IMR-90 (cell line): ENCODE measurements at regions not wholly inside any gene's neighbourhood (a gene's known extent, or its start where the extent isn't known, plus 50 kb on each side); places are given as distances from the start of the nearest gene placed in this dataset.

Experiments
- ATAC-seq: fragments of 200-7000 bp; cut with Tn5 transposase; 2 replicates; pipeline ENCODE4 v1.9.1; 2020; ENCODE audit warnings: low read depth, mild to moderate bottlenecking, moderate library complexity
- BruUV-seq: library from RNA; stranded (reverse); fragments of 400-500 nt; replicated peaks from 2 replicates; lab custom pipeline; 2021; lab: Mats Ljungman, UMichigan
- CTCF ChIA-PET: fragments of 300-600 bp; formaldehyde crosslinking; extraction: SDS; loops from one replicate; lab custom pipeline; 2021; ENCODE audit warnings: antibody characterized with exemption; lab: Yijun Ruan, JAX
- POLR2A ChIA-PET: fragments of 300-600 bp; sonication (Branson Sonifier 250); formaldehyde crosslinking; loops from one replicate; lab custom pipeline; 2022; ENCODE audit warnings: antibody characterized with exemption; ENCODE audit not compliant: unreplicated experiment; lab: Charles Lee
- DNase-seq: peaks from one replicate; pipeline ENCODE4 v3.0.0; 2013
- H2AFZ ChIP-seq: replicated peaks from 2 replicates; pipeline ENCODE3; 2013; ENCODE audit warnings: low read length, mild to moderate bottlenecking; ENCODE audit not compliant: poor library complexity
- H2AK5ac ChIP-seq: 2 replicates; pipeline ENCODE4 v1.6.1; 2013; ENCODE audit warnings: low read depth, low read length, inconsistent platforms
- H2AK9ac ChIP-seq: replicated peaks from 2 replicates; pipeline ENCODE3; 2013; ENCODE audit warnings: mild to moderate bottlenecking, low read depth, low read length, moderate library complexity; ENCODE audit not compliant: poor library complexity
- H2BK120ac ChIP-seq: 2 replicates; pipeline ENCODE4 v1.6.1; 2013; ENCODE audit warnings: low read depth, low read length, inconsistent platforms
- H2BK15ac ChIP-seq: 3 replicates; pipeline ENCODE4 v1.6.1; 2013; ENCODE audit warnings: low read depth, low read length, inconsistent platforms
- H2BK20ac ChIP-seq: 2 replicates; pipeline ENCODE4 v1.6.1; 2013; ENCODE audit warnings: low read depth, mild to moderate bottlenecking, inconsistent platforms, low read length, moderate library complexity
- H2BK5ac ChIP-seq: 2 replicates; pipeline ENCODE4 v1.6.1; 2013; ENCODE audit warnings: mild to moderate bottlenecking, low read depth, low read length, inconsistent platforms; ENCODE audit not compliant: poor library complexity, severe bottlenecking
- H3K14ac ChIP-seq: replicated peaks from 2 replicates; pipeline ENCODE4 v1.6.1; 2013; ENCODE audit warnings: low read depth, low read length, inconsistent platforms
- H3K18ac ChIP-seq: 2 replicates; pipeline ENCODE4 v1.6.1; 2013; ENCODE audit warnings: low read depth, low read length, control low read depth
- H3K23ac ChIP-seq: 2 replicates; pipeline ENCODE4 v1.6.1; 2013; ENCODE audit warnings: low read depth, low read length, inconsistent platforms
- H3K27ac ChIP-seq: 2 replicates; pipeline ENCODE4 v1.5.1; 2013; ENCODE audit warnings: mild to moderate bottlenecking, control low read depth, low read length; ENCODE audit not compliant: insufficient read depth
- H3K27me3 ChIP-seq: 2 replicates; pipeline ENCODE4 v1.6.1; 2013; ENCODE audit warnings: low read length; ENCODE audit not compliant: control insufficient read depth, insufficient read depth
- H3K36me3 ChIP-seq: 2 replicates; pipeline ENCODE4 v1.6.1; 2013; ENCODE audit warnings: low read length, mixed read lengths; ENCODE audit not compliant: control insufficient read depth, insufficient read depth
- H3K4ac ChIP-seq: 2 replicates; pipeline ENCODE4 v1.6.1; 2013; ENCODE audit warnings: low read depth, low read length, inconsistent platforms
- H3K4me1 ChIP-seq: 2 replicates; pipeline ENCODE4 v1.6.1; 2013; ENCODE audit warnings: low read length, mixed read lengths; ENCODE audit not compliant: control insufficient read depth, insufficient read depth
- H3K4me2 ChIP-seq: 2 replicates; pipeline ENCODE4 v1.6.1; 2013; ENCODE audit warnings: low read depth, mild to moderate bottlenecking, control low read depth, low read length, moderate library complexity
- H3K4me3 ChIP-seq: 2 replicates; pipeline ENCODE4 v1.5.1; 2013; ENCODE audit warnings: low read depth, mild to moderate bottlenecking, control low read depth, low read length, moderate library complexity; ENCODE audit not compliant: insufficient read depth
- H3K56ac ChIP-seq: 2 replicates; pipeline ENCODE4 v1.6.1; 2013; ENCODE audit warnings: low read length, inconsistent platforms; ENCODE audit not compliant: insufficient read depth; ENCODE audit errors: extremely low read depth
- H3K79me1 ChIP-seq, 2 experiments: 2 replicates each; pipeline ENCODE4 v1.6.1; 2013; ENCODE audit warnings: low read length in 2 of 2, inconsistent platforms in 1 of 2, low read depth in 1 of 2
- H3K9ac ChIP-seq: 2 replicates; pipeline ENCODE4 v1.6.1; 2013; ENCODE audit warnings: low read depth, low read length, control low read depth
- H3K9me1 ChIP-seq: 2 replicates; pipeline ENCODE4 v1.6.1; 2013; ENCODE audit warnings: low read length, inconsistent platforms; ENCODE audit not compliant: insufficient read depth
- H3K9me3 ChIP-seq: 2 replicates; pipeline ENCODE4 v1.6.1; 2013; ENCODE audit warnings: low read length; ENCODE audit not compliant: control insufficient read depth, insufficient read depth
- H4K20me1 ChIP-seq: 2 replicates; pipeline ENCODE4 v1.6.1; 2013; ENCODE audit warnings: low read length, inconsistent platforms; ENCODE audit not compliant: insufficient read depth
- H4K5ac ChIP-seq: 2 replicates; pipeline ENCODE4 v1.6.1; 2013; ENCODE audit warnings: mild to moderate bottlenecking, low read depth, low read length, control low read depth
- H4K8ac ChIP-seq, 2 experiments: 2 replicates each; pipeline ENCODE4 v1.6.1; 2013; ENCODE audit warnings: low read depth in 2 of 2, low read length in 2 of 2, control low read depth in 1 of 2, inconsistent platforms in 1 of 2
- H4K91ac ChIP-seq: 2 replicates; pipeline ENCODE4 v1.6.1; 2013; ENCODE audit warnings: low read depth, low read length, inconsistent platforms; ENCODE audit not compliant: insufficient read depth
- BHLHE40 ChIP-seq: fragments of 150-350 bp; IDR thresholded peaks from 2 replicates; pipeline ENCODE4 v1.6.1; 2016; ENCODE audit warnings: mild to moderate bottlenecking, low read depth, low read length
- MAFK ChIP-seq: IDR thresholded peaks from 2 replicates; pipeline ENCODE4 v1.6.1; 2012; ENCODE audit warnings: low read depth, low read length, improper control_type of control experiment
- NFE2L2 ChIP-seq: fragments of 150-350 bp; IDR thresholded peaks from 2 replicates; pipeline ENCODE4 v1.6.1; 2016; ENCODE audit warnings: low read depth, mild to moderate bottlenecking, low read length
- POLR2A ChIP-seq: IDR thresholded peaks from 2 replicates; pipeline ENCODE4 v1.6.1; 2012; ENCODE audit warnings: mild to moderate bottlenecking, low read depth, low read length
- RAD21 ChIP-seq: IDR thresholded peaks from 2 replicates; pipeline ENCODE4 v1.6.1; 2012; ENCODE audit warnings: low read length, improper control_type of control experiment
- WGBS, 2 experiments: methylation state at CpG; one replicate each; pipeline versions ENCODE4 v1.1.5 to v1.1.7; 2013; ENCODE audit warnings: missing lambda C conversion rate in 2 of 2; ENCODE audit not compliant: insufficient read length in 1 of 2; ENCODE audit errors: extremely low coverage in 2 of 2; 5-methylcytosine and 5-hydroxymethylcytosine counted together
- dilution Hi-C: fragments of 300-500 bp; cut with HindIII; formaldehyde crosslinking; loops from one replicate; pipeline ENCODE4 v1.14.3; 2018; ENCODE audit warnings: low sequenced_read_pairs; ENCODE audit not compliant: unreplicated experiment
- in situ Hi-C: fragments of 300-500 bp; cut with MboI; formaldehyde crosslinking; loops from 3 replicates; pipeline ENCODE4 v1.14.3; 2019; ENCODE audit warnings: low sequenced_read_pairs, inconsistent platforms, mixed read lengths
- intact Hi-C: fragments of 100-400 bp; cut with micrococcal nuclease; formaldehyde crosslinking; loops from 2 replicates; pipeline ENCODE4 v1.10.0; 2022

DNA sequence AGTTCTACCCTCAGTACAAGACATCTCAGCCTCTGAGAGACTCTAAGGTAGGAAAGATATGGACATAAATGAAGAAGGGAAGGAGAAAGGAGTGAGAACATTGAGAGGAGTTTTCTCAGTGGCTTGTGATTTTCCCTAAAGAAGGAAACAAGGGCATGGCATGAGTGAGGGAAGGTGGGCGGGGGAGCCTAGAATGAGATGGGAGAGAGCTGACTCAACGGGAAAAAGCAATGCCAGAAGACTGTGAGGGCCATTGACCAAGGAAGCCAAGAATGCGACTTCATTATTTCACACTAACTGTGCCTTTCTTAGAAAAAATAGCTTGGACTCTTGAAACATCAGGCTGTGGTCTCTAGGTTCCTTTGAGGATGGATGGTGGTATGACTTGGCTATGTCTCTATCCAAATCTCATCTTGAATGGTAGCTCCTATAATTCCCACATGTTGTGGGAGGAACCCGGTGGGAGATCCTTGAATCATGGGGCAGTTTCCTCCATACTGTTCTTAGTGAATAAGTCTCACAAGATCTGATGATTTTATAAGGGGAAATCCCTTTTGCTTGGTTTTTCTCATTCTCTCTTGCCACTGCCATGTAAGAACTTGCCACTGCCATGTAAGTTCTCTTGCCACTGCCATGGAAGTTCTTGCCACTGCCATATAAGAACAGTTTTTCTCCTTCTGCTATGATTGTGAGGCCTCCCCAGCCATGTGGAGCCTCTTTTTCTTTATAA is 279.6 kb downstream of the NUAK1 start:
- no peak overlapping the region for H3K14ac ChIP-seq
- ATAC-seq (no peak), DNase-seq (no peak)
- no peak overlapping the region for H3K23ac ChIP-seq
- H4K91ac ChIP-seq, result no peak overlapping the region
- H3K9ac ChIP-seq, result no peak overlapping the region
- peaks cover 8% of the 10 kb centered on the region for H3K9me3 ChIP-seq
- H3K18ac ChIP-seq, result no peak overlapping the region
- no peaks in the 10 kb centered on the region for H3K4me1 ChIP-seq
- no peak overlapping the region for H2BK120ac ChIP-seq
- 0 out of 2 replicates have a peak, but pooled peaks cover 3% of the 10 kb centered on the region for H3K27me3 ChIP-seq
- H4K8ac ChIP-seq, result no peak overlapping the region
- no peak overlapping the region for H2BK15ac ChIP-seq
- H2AK5ac ChIP-seq, result no peak overlapping the region
- H2AFZ ChIP-seq, result no peak overlapping the region
- H3K79me1 ChIP-seq, result no peaks in the 10 kb centered on the region
- no peaks in the 10 kb centered on the region; the same call in 1 of the 2 replicates for H3K9me1 ChIP-seq
- H2BK20ac ChIP-seq, result no peak overlapping the region
- no CpG with 5 or more reads among the region's 4 CpGs for WGBS, 2 experiments
- CTCF ChIA-PET, result interaction anchor here (0.7 kb wide), 1 partner anchor 111 kb away, joined by 3 read pairs; no protein-coding TSS in a partner anchor
- H3K56ac ChIP-seq, result no peak overlapping the region
- in situ Hi-C loops, result no loop called here
- H3K4me2 ChIP-seq, result no peak overlapping the region
- H4K20me1 ChIP-seq, result no peaks in the 10 kb centered on the region
- dilution Hi-C loops, result no loop called here
- no peaks in the 10 kb centered on the region for H3K36me3 ChIP-seq
- no peak overlapping the region for H3K4ac ChIP-seq
- BruUV-seq, result no TSS peak
- no peak overlapping the region for H2AK9ac ChIP-seq
- H2BK5ac ChIP-seq, result no peak overlapping the region
- H3K4me3 ChIP-seq, result no peak overlapping the region
- no peak overlapping the region for H3K27ac ChIP-seq
- no peak overlapping the region for H4K5ac ChIP-seq
- intact Hi-C loops, result no loop called here
- TF ChIP-seq MAFK (no peak), NFE2L2 (no peak), RAD21 (no peak), BHLHE40 (no peak), POLR2A (no peak)
- POLR2A ChIA-PET, result no interaction called here
